K562 (cell line): ENCODE measurements at regions not wholly inside any gene's neighbourhood (a gene's known extent, or its start where the extent isn't known, plus 50 kb on each side); places are given as distances from the start of the nearest gene placed in this dataset.

Experiments used
- ATAC-seq: fragments of 200-7000 bp; cut with Tn5 transposase; 3 replicates; pipeline ENCODE4 v1.9.1; 2020; ENCODE audit warnings: moderate library complexity
- BruUV-seq: library from RNA; stranded (reverse); fragments of 400-500 nt; replicated peaks from 2 replicates; lab custom pipeline; 2021; lab: Mats Ljungman, UMichigan
- CTCF ChIA-PET: fragments of 300-600 bp; formaldehyde crosslinking; extraction: SDS; loops from one replicate; lab custom pipeline; 2021; ENCODE audit warnings: low intra/inter-chr PET ratio; lab: Yijun Ruan, JAX
- POLR2A ChIA-PET: fragments of 300-600, 350-650 bp; sonication (Branson Sonifier 250); formaldehyde crosslinking; extraction: SDS; loops from one replicate; lab custom pipeline; 2021; ENCODE audit warnings: antibody characterized with exemption, inconsistent platforms; lab: Yijun Ruan, JAX
- DNase-seq, 4 experiments: peaks; one replicate each; pipeline versions ENCODE4 v3.0.0 to v3.0.0-alpha.2; 2011 to 2018; ENCODE audit warnings: low spot score in 3 of 4, mixed read lengths in 3 of 4; ENCODE audit errors: extremely low read depth in 1 of 4
- FAIRE-seq: peaks from 2 replicates; lab custom pipeline; 2011; peaks lifted over from hg19 to GRCh38; lab: Jason Lieb, UNC
- H2AFZ ChIP-seq: 2 replicates; pipeline ENCODE4 v1.6.0; 2011; ENCODE audit warnings: low read depth, low read length, control low read depth, inconsistent platforms
- H3K27ac ChIP-seq: fragments of 200-600 bp; 3 replicates; pipeline ENCODE4 v1.8.0; 2011; ENCODE audit warnings: low read depth, mild to moderate bottlenecking, control low read depth, inconsistent platforms, low read length, moderate library complexity, mixed read lengths; ENCODE audit errors: extremely low read depth
- H3K27me3 ChIP-seq, 2 experiments: fragments of 300-600 bp in 1 of 2; 2 replicates in 1 of 2; 3 replicates in 1 of 2; pipeline versions ENCODE4 v1.6.0 to v1.8.0; 2011; ENCODE audit warnings: inconsistent platforms in 2 of 2, low read length in 2 of 2, mild to moderate bottlenecking in 1 of 2, mixed read lengths in 1 of 2, moderate library complexity in 1 of 2; ENCODE audit not compliant: control insufficient read depth in 2 of 2, insufficient read depth in 2 of 2
- H3K36me3 ChIP-seq: fragments of 300-600 bp; 3 replicates; pipeline ENCODE4 v1.8.0; 2011; ENCODE audit warnings: mild to moderate bottlenecking, low read length, inconsistent platforms; ENCODE audit not compliant: control insufficient read depth, insufficient read depth
- H3K4me1 ChIP-seq, 2 experiments: fragments of 200-600 bp in 1 of 2; replicated peaks in 1 of 2; 2 replicates in 1 of 2; 3 replicates in 1 of 2; pipeline versions ENCODE4 v1.5.1 to v1.8.0; 2011; ENCODE audit warnings: inconsistent platforms in 2 of 2, low read length in 2 of 2, mild to moderate bottlenecking in 1 of 2, mixed read lengths in 1 of 2, moderate library complexity in 1 of 2; ENCODE audit not compliant: control insufficient read depth in 2 of 2, insufficient read depth in 2 of 2
- H3K4me2 ChIP-seq: 2 replicates; pipeline ENCODE4 v1.6.1; 2011; ENCODE audit warnings: low read length, control low read depth, inconsistent platforms, mixed read lengths; ENCODE audit not compliant: insufficient read depth
- H3K4me3 ChIP-seq: fragments of 200-600 bp; sonication (generic), shearing (Covaris generic); 2 replicates; pipeline ENCODE4 v1.5.1; 2016; ENCODE audit warnings: control low read depth, inconsistent platforms
- H3K79me2 ChIP-seq: fragments of 200-600 bp; 3 replicates; pipeline ENCODE4 v1.8.0; 2011; ENCODE audit warnings: low read length, inconsistent platforms; ENCODE audit not compliant: control insufficient read depth, insufficient read depth
- H3K9ac ChIP-seq, 2 experiments: 2 replicates each; pipeline versions ENCODE4 v1.6.0 to v1.6.1; 2011; ENCODE audit warnings: low read depth in 2 of 2, low read length in 2 of 2, control low read depth in 1 of 2, inconsistent platforms in 1 of 2, mild to moderate bottlenecking in 1 of 2, mixed read lengths in 1 of 2; ENCODE audit not compliant: insufficient read depth in 1 of 2
- H3K9me1 ChIP-seq: one replicate; pipeline ENCODE4 v1.6.0; 2011; ENCODE audit warnings: inconsistent platforms, mild to moderate bottlenecking, low read length, moderate library complexity; ENCODE audit not compliant: control insufficient read depth, insufficient read depth
- H3K9me3 ChIP-seq: replicated peaks from 2 replicates; pipeline ENCODE4 v1.5.1; 2011; ENCODE audit warnings: low read depth, low read length, inconsistent platforms; ENCODE audit not compliant: control insufficient read depth, insufficient read depth
- H4K20me1 ChIP-seq: replicated peaks from 2 replicates; pipeline ENCODE4 v1.6.1; 2011; ENCODE audit warnings: low read length, inconsistent platforms, mixed read lengths; ENCODE audit not compliant: control insufficient read depth, insufficient read depth
- ARNT ChIP-seq, 2 experiments: fragments of 450-650 bp; IDR thresholded peaks; 2 replicates each; pipeline ENCODE4 v1.6.1; 2016; ENCODE audit warnings: mild to moderate bottlenecking in 1 of 2
- HBP1 ChIP-seq: fragments of 450-650 bp; formaldehyde crosslinking; IDR thresholded peaks from 2 replicates; pipeline ENCODE4 v1.4.0; 2022; ENCODE audit warnings: missing genetic modification characterization
- KLF10 ChIP-seq: fragments of 250-450 bp; sonication (Bioruptor Pico); IDR thresholded peaks from 2 replicates; pipeline ENCODE4 v1.6.1; 2021; ENCODE audit warnings: matching md5 sums
- KLF16 ChIP-seq: IDR thresholded peaks from 2 replicates; pipeline ENCODE4 v1.6.1; 2016; ENCODE audit warnings: antibody characterized with exemption
- NBN ChIP-seq: fragments of 450-650 bp; IDR thresholded peaks from 2 replicates; pipeline ENCODE4 v1.6.1; 2016; ENCODE audit warnings: low read depth, mild to moderate bottlenecking
- RNF2 ChIP-seq: sonication (generic); IDR thresholded peaks from 2 replicates; pipeline ENCODE4 v1.6.1; 2016
- TCF3 ChIP-seq: sonication (generic); formaldehyde crosslinking; IDR thresholded peaks from 2 replicates; pipeline ENCODE4 v1.4.0; 2020; ENCODE audit warnings: mild to moderate bottlenecking, missing genetic modification reagents
- ZNF239 ChIP-seq: fragments of 250-450 bp; sonication (Bioruptor Pico); IDR thresholded peaks from 2 replicates; pipeline ENCODE4 v1.4.0; 2020; ENCODE audit warnings: mild to moderate bottlenecking
- ZNF311 ChIP-seq: fragments of 250-450 bp; sonication (Bioruptor Pico); IDR thresholded peaks from 2 replicates; pipeline ENCODE4 v1.4.0; 2020; ENCODE audit warnings: mild to moderate bottlenecking, moderate library complexity
- ZSCAN32 ChIP-seq: fragments of 450-650 bp; formaldehyde crosslinking; IDR thresholded peaks from 2 replicates; pipeline ENCODE4 v1.4.0; 2020; ENCODE audit warnings: mild to moderate bottlenecking, moderate library complexity
- WGBS: fragments of 100-300 bp; shearing (Covaris generic); methylation state at CpG from one replicate; pipeline ENCODE4 v1.1.6; 2016; ENCODE audit warnings: low coverage, mixed read lengths; ENCODE audit not compliant: insufficient coverage; ENCODE audit errors: missing lambda C conversion rate; 5-methylcytosine and 5-hydroxymethylcytosine counted together
- in situ Hi-C: fragments of 300-500 bp; cut with MboI; formaldehyde crosslinking; loops from 4 replicates; pipeline ENCODE4 v1.15.0; 2018; ENCODE audit warnings: inconsistent platforms, mixed read lengths
- intact Hi-C: fragments of 100-400 bp; cut with micrococcal nuclease; formaldehyde crosslinking; loops from 2 replicates; pipeline ENCODE4 v1.14.2; 2022
- TF ChIP-seq, protein P1 (sequence below): fragments of 250-450 bp; sonication (Bioruptor Pico); IDR thresholded peaks from 2 replicates; pipeline ENCODE4 v1.8.0; 2022; ENCODE audit warnings: moderate library complexity, mild to moderate bottlenecking, inconsistent platforms
- TF ChIP-seq, protein P2 (sequence below): fragments of 250-450 bp; sonication (Bioruptor Pico); IDR thresholded peaks from 2 replicates; pipeline ENCODE4 v1.5.0; 2022; ENCODE audit warnings: mild to moderate bottlenecking

DNA sequence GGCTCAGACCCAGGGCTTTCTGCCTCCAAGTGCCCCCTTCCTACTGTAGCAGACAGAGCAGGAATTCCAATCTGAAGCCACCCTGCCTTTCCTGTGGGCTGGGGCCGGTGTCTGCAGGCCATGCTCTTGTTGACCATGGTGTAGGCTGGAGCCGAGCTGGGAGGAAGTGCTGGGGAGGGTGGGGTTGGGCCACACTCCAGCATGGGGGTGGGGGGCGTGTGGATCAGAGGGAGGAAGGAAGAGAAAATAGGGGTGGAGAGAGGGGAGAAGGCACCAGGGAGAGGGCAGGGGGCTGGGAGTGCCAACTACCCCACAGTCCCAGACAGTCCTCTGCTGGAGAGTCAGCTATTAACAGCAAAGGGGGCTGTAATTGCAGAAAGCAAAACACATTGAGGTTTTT is 54.3 kb upstream of the JPH3 start:
- no peak for ATAC-seq

More for the DNA sequence above, 54.3 kb upstream of the JPH3 start:
- FAIRE-seq, result no peak
- Histone ChIP-seq H3K4me2 (no peak overlapping the region), H3K27ac (no peak overlapping the region), H3K27me3 (peaks cover 44 to 83% of the 10 kb centered on the region in 2 experiments), H3K4me3 (no peak overlapping the region)
- CTCF ChIA-PET, result no interaction called here
- TF ChIP-seq KLF10 (CRISPR knock-in tag) (no peak), ZNF311 (CRISPR knock-in tag) (no peak), TCF3 (CRISPR knock-in tag) (no peak), ARNT (IDR thresholded peaks at IDR 0.05) (no peak), ZNF239 (CRISPR knock-in tag) (no peak), ZSCAN32 (CRISPR knock-in tag) (no peak), HBP1 (CRISPR knock-in tag) (no peak), RNF2 (no peak), KLF16 (no peak), NBN (no peak)
- TF ChIP-seq, protein P1, sequence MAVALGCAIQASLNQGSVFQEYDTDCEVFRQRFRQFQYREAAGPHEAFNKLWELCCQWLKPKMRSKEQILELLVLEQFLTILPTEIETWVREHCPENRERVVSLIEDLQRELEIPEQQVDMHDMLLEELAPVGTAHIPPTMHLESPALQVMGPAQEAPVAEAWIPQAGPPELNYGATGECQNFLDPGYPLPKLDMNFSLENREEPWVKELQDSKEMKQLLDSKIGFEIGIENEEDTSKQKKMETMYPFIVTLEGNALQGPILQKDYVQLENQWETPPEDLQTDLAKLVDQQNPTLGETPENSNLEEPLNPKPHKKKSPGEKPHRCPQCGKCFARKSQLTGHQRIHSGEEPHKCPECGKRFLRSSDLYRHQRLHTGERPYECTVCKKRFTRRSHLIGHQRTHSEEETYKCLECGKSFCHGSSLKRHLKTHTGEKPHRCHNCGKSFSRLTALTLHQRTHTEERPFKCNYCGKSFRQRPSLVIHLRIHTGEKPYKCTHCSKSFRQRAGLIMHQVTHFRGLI (CRISPR knock-in tag), result no peak
- TF ChIP-seq, protein P2, sequence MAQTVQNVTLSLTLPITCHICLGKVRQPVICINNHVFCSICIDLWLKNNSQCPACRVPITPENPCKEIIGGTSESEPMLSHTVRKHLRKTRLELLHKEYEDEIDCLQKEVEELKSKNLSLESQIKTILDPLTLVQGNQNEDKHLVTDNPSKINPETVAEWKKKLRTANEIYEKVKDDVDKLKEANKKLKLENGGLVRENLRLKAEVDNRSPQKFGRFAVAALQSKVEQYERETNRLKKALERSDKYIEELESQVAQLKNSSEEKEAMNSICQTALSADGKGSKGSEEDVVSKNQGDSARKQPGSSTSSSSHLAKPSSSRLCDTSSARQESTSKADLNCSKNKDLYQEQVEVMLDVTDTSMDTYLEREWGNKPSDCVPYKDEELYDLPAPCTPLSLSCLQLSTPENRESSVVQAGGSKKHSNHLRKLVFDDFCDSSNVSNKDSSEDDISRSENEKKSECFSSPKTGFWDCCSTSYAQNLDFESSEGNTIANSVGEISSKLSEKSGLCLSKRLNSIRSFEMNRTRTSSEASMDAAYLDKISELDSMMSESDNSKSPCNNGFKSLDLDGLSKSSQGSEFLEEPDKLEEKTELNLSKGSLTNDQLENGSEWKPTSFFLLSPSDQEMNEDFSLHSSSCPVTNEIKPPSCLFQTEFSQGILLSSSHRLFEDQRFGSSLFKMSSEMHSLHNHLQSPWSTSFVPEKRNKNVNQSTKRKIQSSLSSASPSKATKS (CRISPR knock-in tag), result no peak
- TF ChIP-seq, all 486 proteins: peak for 0
- 0% methylated on average over 1 of the region's 3 CpGs for WGBS
- 0 out of 2 replicates have a peak, but pooled peaks cover 6% of the 10 kb centered on the region for H3K9me3 ChIP-seq
- no peak overlapping the region for H2AFZ ChIP-seq
- in situ Hi-C loops, result no loop called here
- no peak overlapping the region for H3K9ac ChIP-seq
- no peaks in the 10 kb centered on the region for H3K36me3 ChIP-seq
- H3K4me1 ChIP-seq, result peaks cover 0 to 22% of the 10 kb centered on the region in 2 experiments; a peak in 3 of 5 replicates
- H4K20me1 ChIP-seq, result peaks cover 17% of the 10 kb centered on the region; the same call in 1 of the 2 replicates
- POLR2A ChIA-PET, result interaction anchor here (0.6 kb wide), 1 partner anchor 12 kb away, joined by 3 read pairs; no protein-coding TSS in a partner anchor
- no TSS peak for BruUV-seq
- intact Hi-C loops, result no loop called here
- H3K9me1 ChIP-seq, result peaks cover 3% of the 10 kb centered on the region
- DNase-seq, result no peak
- no peaks in the 10 kb centered on the region for H3K79me2 ChIP-seq
